Heart left ventricle (tissue), 13 donors: ENCODE measurements at regions not wholly inside any gene's neighbourhood (a gene's known extent, or its start where the extent isn't known, plus 50 kb on each side); places are given as distances from the start of the nearest gene placed in this dataset.

Experiments used
- POLR2A ChIP-seq, 2 donors: fragments of 450-650 bp; IDR thresholded peaks; one replicate each; pipeline ENCODE4 v1.6.1; 2017; ENCODE audit warnings: antibody characterized with exemption in 2 of 2, mild to moderate bottlenecking in 2 of 2, moderate library complexity in 2 of 2
- TF ChIP-seq, protein P1 (sequence below), 12 donors: fragments of 200-600 bp; sonication (generic) in 4 of 12; IDR thresholded peaks; one replicate each; pipeline versions ENCODE4 v1.5.0 to v1.8.0; 2018 to 2022; ENCODE audit warnings: antibody characterized with exemption in 12 of 12, mild to moderate bottlenecking in 5 of 12
- donor health status: ischemic (EF 13 %, LVEDD 7.1; RV severe dilation, severe dysfunction).
- donor health status: DM: no; HTN: yes; CAD: no.
- donor health status: DM: no; HTN: no; CAD: no.
- donor health status: ischemic (EF 25% LVEDD 6.9; RV normal size, moderate dysfunction).
- donor health status: ischemic (EF 25% LVEDD 5.7; RV mildly dilated, moderate dysfunction).
- donor health status: ischemic (EF 35%, LVEDD 5.7; RV mildly dilated, moderate dysfunction).
- donor health status: nonischemic (EF 11% LVEDD 7.7; RV severe dilation, severe dysfunction).
- donor health status: DM: yes; HTN: yes; CAD: no.
- donor health status: PGD.
- donor health status: ischemic (EF 29% LVEDD 5.4; RV normal size, mild dysfunction).
- donor health status: nonischemic (EF 23%, LVEDD 6.1; RV moderate dilation, normal function).

DNA sequence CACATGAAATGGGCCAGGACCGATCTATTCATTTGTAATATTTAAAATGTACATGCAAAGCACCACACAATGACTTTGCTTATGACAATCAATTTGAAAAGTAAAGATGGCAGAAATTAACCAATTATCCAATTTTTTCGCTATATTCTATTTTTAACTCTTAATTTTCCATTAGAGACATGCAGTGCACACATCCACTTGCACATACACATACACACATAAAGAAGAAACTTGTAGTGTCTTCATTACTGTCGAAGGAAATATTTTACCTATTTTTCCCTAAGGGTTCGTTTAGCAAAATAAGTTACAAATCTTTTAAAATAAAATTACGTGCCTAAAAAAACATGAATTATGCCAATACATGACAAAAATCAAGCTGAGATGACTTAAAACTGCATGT lies 194.3 kb upstream of the MDFIC2 start:
- TF ChIP-seq, protein P1, sequence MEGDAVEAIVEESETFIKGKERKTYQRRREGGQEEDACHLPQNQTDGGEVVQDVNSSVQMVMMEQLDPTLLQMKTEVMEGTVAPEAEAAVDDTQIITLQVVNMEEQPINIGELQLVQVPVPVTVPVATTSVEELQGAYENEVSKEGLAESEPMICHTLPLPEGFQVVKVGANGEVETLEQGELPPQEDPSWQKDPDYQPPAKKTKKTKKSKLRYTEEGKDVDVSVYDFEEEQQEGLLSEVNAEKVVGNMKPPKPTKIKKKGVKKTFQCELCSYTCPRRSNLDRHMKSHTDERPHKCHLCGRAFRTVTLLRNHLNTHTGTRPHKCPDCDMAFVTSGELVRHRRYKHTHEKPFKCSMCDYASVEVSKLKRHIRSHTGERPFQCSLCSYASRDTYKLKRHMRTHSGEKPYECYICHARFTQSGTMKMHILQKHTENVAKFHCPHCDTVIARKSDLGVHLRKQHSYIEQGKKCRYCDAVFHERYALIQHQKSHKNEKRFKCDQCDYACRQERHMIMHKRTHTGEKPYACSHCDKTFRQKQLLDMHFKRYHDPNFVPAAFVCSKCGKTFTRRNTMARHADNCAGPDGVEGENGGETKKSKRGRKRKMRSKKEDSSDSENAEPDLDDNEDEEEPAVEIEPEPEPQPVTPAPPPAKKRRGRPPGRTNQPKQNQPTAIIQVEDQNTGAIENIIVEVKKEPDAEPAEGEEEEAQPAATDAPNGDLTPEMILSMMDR (IDR thresholded peaks at IDR 0.05): no peak
- no peak for TF ChIP-seq POLR2A (IDR thresholded peaks at IDR 0.05)
